ENCODE measurements at regions not wholly inside any gene's neighbourhood (a gene's known extent, or its start where the extent isn't known, plus 50 kb on each side); places are given as distances from the start of the nearest gene placed in this dataset.

DNA sequence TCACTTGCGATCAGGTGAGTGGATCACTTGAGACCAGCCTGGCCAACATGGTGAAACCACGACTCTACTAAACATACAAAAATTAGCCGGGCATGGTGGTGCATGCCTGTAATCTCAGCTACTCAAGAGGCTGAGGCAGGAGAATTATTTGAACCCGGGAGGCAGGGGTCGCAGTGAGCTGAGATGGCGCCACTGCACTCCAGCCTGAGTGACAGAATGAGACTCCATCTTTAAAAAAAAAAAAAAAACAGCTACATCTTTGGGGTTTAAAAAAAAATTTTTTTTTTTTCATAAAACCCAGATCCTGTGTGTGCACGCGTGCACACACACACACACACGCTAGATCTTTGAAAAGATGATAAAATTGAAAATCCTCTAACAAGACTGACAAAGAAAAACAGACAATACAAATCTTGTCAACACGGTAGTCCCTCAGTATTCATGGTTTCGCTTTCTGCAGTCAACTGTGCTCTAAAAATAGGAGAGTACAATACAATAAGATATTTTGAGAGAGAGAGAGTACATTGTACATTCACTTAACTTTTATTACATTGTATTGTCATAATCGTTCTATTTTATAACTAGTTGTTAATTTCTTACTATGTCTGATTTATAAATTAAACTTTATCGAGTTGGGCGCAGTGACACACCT is 295.3 kb upstream of the RGS6 start:
- 93 to 94% methylated on average over 14 of the region's 14 CpGs for WGBS, 2 donors
- DNase-seq = no peak
- TF ChIP-seq POLR2A (IDR thresholded peaks at IDR 0.05) = no peak
- TF ChIP-seq, protein P1, sequence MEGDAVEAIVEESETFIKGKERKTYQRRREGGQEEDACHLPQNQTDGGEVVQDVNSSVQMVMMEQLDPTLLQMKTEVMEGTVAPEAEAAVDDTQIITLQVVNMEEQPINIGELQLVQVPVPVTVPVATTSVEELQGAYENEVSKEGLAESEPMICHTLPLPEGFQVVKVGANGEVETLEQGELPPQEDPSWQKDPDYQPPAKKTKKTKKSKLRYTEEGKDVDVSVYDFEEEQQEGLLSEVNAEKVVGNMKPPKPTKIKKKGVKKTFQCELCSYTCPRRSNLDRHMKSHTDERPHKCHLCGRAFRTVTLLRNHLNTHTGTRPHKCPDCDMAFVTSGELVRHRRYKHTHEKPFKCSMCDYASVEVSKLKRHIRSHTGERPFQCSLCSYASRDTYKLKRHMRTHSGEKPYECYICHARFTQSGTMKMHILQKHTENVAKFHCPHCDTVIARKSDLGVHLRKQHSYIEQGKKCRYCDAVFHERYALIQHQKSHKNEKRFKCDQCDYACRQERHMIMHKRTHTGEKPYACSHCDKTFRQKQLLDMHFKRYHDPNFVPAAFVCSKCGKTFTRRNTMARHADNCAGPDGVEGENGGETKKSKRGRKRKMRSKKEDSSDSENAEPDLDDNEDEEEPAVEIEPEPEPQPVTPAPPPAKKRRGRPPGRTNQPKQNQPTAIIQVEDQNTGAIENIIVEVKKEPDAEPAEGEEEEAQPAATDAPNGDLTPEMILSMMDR (IDR thresholded peaks at IDR 0.05) = no peak
- H3K27me3 ChIP-seq = no peaks in the 10 kb centered on the region
- intact Hi-C loops (cut with DNase I) = no loop called here
- H3K27ac ChIP-seq = no peak overlapping the region
- H3K4me3 ChIP-seq = no peak overlapping the region
- ATAC-seq = no peak
- peaks cover 0 to 2% of the 10 kb centered on the region in 2 donors for H3K36me3 ChIP-seq (replicated peaks in 1 of 2; ENCODE audit: insufficient read depth in 1 of 2, low read depth in 2 of 2)
- H3K9me3 ChIP-seq = no peaks in the 10 kb centered on the region
- no peaks in the 10 kb centered on the region for H3K4me1 ChIP-seq

DNA sequence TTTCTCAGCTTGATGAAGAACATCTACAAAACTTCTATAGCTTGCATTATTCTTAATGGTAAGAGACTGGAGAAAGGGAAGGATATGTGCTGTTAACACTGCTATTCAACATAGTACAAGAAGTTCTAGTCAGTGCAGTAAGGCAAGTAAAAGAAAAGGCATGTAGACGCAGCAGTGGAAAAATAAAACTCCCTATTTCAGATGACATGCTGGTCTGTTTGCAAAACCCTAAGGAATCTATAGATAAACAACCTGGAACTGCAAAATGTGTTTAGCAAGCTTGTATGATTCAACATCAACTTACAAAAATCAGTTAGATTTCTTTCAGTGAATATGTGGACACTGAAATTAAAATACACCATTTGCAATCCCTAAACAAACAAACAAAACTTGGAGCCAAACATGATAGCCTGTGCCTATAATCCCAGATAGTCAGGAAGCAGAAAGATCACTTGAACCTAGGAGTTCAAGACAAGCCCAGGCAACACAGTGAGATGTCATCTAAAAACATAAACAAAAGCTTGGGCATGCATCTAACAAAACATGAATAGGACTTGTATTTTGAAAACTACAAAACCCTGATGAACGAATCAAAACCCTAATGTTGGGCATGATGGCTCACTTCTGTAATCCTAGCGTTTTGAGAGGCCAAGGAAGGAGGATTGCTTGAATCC is 293.6 kb upstream of the RGS6 start:
- WGBS, 2 donors = 92 to 96% methylated on average over 3 of the region's 3 CpGs
- H3K36me3 ChIP-seq (replicated peaks in 1 of 2; ENCODE audit: insufficient read depth in 1 of 2, low read depth in 2 of 2) = peaks cover 0 to 2% of the 10 kb centered on the region in 2 donors
- H3K27me3 ChIP-seq = no peaks in the 10 kb centered on the region
- H3K4me3 ChIP-seq = no peak overlapping the region
- DNase-seq (no peak), ATAC-seq (no peak)
- H3K27ac ChIP-seq = no peak overlapping the region
- H3K9me3 ChIP-seq = no peaks in the 10 kb centered on the region
- intact Hi-C loops (cut with DNase I) = no loop called here
- no peaks in the 10 kb centered on the region for H3K4me1 ChIP-seq
- TF ChIP-seq, protein P1 (IDR thresholded peaks at IDR 0.05) = no peak
- TF ChIP-seq POLR2A (IDR thresholded peaks at IDR 0.05) = no peak

DNA sequence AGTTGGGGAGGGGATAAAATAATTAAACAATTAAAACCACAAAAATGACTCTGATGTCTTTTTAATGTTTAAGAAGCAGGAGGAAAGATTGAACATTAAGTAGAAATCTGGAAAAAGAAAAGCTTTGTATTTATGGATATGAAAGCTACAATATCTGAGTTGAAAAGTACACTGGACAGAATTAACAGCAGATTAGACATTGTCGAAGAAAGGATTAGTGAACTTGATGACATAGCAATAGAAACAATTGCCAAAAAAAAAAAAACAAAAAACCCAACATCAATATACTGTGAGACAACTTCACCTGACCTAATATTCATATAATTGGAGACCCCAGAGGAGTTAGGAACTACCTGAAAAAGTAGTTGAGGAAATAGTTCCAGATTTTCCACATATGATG is 289.5 kb upstream of the RGS6 start:
- 93% methylated on average over 1 of the region's 1 CpG for whole genome bisulfite sequencing, 2 donors

DNA sequence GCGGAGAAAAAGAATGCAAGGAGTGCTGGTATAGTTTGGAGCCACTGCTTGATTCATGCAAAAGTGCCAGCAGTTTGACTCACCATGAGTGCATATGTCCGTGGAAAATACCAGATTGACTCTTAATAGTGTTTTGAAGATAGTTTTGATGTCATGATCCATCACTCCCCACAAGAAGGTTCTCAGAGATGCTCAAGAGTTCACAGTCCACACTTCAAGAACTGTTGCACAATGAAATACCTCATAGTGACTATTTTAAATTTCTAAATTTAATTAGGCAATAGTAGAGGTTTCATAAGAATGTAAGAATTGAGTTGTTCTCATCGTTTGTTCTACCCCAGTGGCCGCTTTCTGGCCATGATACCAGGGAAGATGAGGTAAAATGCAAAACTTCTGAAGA is 286.6 kb upstream of the RGS6 start:
- intact Hi-C loops (cut with DNase I) = no loop called here
- Histone ChIP-seq H3K4me3 (no peak overlapping the region), H3K27me3 (no peaks in the 10 kb centered on the region), H3K36me3 (replicated peaks in 1 of 2; ENCODE audit: insufficient read depth in 1 of 2, low read depth in 2 of 2) (no peaks in the 10 kb centered on the region), H3K9me3 (no peaks in the 10 kb centered on the region), H3K27ac (no peak overlapping the region), H3K4me1 (peaks cover 12% of the 10 kb centered on the region)
- 90 to 91% methylated on average over 4 of the region's 4 CpGs for WGBS, 2 donors
- ATAC-seq (no peak), DNase-seq (no peak)
- TF ChIP-seq, protein P1 (IDR thresholded peaks at IDR 0.05) = no peak
- no peak for TF ChIP-seq POLR2A (IDR thresholded peaks at IDR 0.05)

More for the DNA sequence above, 289.5 kb upstream of the RGS6 start:
- Histone ChIP-seq H3K27ac (no peak overlapping the region), H3K36me3 (replicated peaks in 1 of 2; ENCODE audit: insufficient read depth in 1 of 2, low read depth in 2 of 2) (no peaks in the 10 kb centered on the region), H3K4me3 (no peak overlapping the region), H3K4me1 (peaks cover 11% of the 10 kb centered on the region), H3K27me3 (no peaks in the 10 kb centered on the region), H3K9me3 (no peaks in the 10 kb centered on the region)
- DNase-seq (no peak), ATAC-seq (no peak)
- intact Hi-C loops (cut with DNase I) = no loop called here
- TF ChIP-seq, protein P1 (IDR thresholded peaks at IDR 0.05) = no peak
- no peak for TF ChIP-seq POLR2A (IDR thresholded peaks at IDR 0.05)

DNA sequence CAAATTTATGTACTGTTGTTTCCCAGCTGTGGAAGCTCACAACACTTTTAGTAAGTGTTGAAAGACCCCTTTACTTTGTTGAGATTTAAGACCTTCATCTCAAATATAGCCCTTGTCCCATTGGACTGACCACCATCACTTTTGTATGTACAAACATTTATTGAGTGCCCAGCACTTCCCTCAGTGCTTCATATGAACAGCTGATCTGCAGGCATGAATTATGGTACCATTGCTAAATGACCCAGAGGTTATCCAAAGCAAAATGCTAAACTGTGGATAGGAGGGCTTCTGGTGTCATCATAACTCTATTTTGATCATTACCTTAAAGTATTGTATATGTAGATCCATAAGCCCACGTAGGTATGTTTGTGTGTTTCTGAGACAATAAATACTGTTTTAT is 285.7 kb upstream of the RGS6 start:
- peak overlapping the region in 1 of 4 donors; percentile 33 for H3K27ac ChIP-seq
- intact Hi-C loops (cut with DNase I) = no loop called here
- H3K36me3 ChIP-seq (replicated peaks in 1 of 2; ENCODE audit: insufficient read depth in 1 of 2, low read depth in 2 of 2) = no peaks in the 10 kb centered on the region
- no peak for ATAC-seq
- no peak for DNase-seq
- TF ChIP-seq, protein P1 (IDR thresholded peaks at IDR 0.05) = no peak
- TF ChIP-seq POLR2A (IDR thresholded peaks at IDR 0.05) = no peak
- WGBS, 2 donors = 88 to 92% methylated on average over 1 of the region's 1 CpG
- peaks cover 16% of the 10 kb centered on the region for H3K4me1 ChIP-seq
- H3K9me3 ChIP-seq = no peaks in the 10 kb centered on the region
- no peaks in the 10 kb centered on the region for H3K27me3 ChIP-seq
- no peak overlapping the region for H3K4me3 ChIP-seq

All from body of pancreas (tissue), 4 donors.